Tibial artery (tissue), 4 donors: ENCODE measurements at regions not wholly inside any gene's neighbourhood (a gene's known extent, or its start where the extent isn't known, plus 50 kb on each side); places are given as distances from the start of the nearest gene placed in this dataset.
"Not testable (repeated sequence)": the region's sequence is repeated elsewhere in the genome, so short reads cannot be mapped to it uniquely, and the experiment has no call there.

ENCODE experiments used
- DNase-seq, 2 donors: peaks; one replicate each; pipeline ENCODE4 v3.0.0-alpha.2; 2019
- H3K27ac ChIP-seq, 2 donors: fragments of 200-600 bp; sonication (generic) in 1 of 2; 1 replicate in 1 of 2; 2 replicates in 1 of 2; pipeline ENCODE4 v1.5.1; 2018 to 2019; ENCODE audit warnings: mild to moderate bottlenecking in 1 of 2
- H3K27me3 ChIP-seq, 2 donors: fragments of 200-600 bp; sonication (generic) in 1 of 2; one replicate each; pipeline versions ENCODE4 v1.5.1 to v1.6.0; 2016 to 2019
- H3K36me3 ChIP-seq, 3 donors: fragments of 200-600 bp; sonication (generic) in 2 of 3; one replicate each; pipeline ENCODE4 v1.5.1; 2016 to 2019; ENCODE audit warnings: mild to moderate bottlenecking in 2 of 3
- H3K4me1 ChIP-seq, 4 donors: fragments of 200-600 bp; sonication (generic) in 2 of 4; 1 replicate in 3 of 4; 2 replicates in 1 of 4; pipeline ENCODE4 v1.5.1; 2016 to 2019
- H3K4me3 ChIP-seq, 2 donors: fragments of 200-600 bp; sonication (generic) in 1 of 2; 1 replicate in 1 of 2; 2 replicates in 1 of 2; pipeline ENCODE4 v1.5.1; 2018 to 2019; ENCODE audit warnings: mild to moderate bottlenecking in 2 of 2
- H3K9me3 ChIP-seq, 3 donors: fragments of 200-600 bp; sonication (generic) in 1 of 3; one replicate each; pipeline ENCODE4 v1.5.1; 2016 to 2019
- CTCF ChIP-seq, 2 experiments: fragments of 200-600 bp in 1 of 2; fragments of 450-650 bp in 1 of 2; IDR thresholded peaks; one replicate each; pipeline ENCODE4 v1.5.1; 2017 to 2019; ENCODE audit warnings: antibody characterized with exemption in 2 of 2, mild to moderate bottlenecking in 1 of 2, moderate library complexity in 1 of 2
- intact Hi-C: fragments of 100-400 bp; cut with DNase I; formaldehyde crosslinking; loops from one replicate; pipeline ENCODE4 v1.15.0; 2023; ENCODE audit warnings: low total_unique reads

GRCh38 chr17:69692171-69692570 is 277.7 kb downstream of the MAP2K6 start:
- intact Hi-C loops, result no loop called here
- peaks cover 0 to 9% (median 0%) of the 10 kb centered on the region in 3 donors for H3K9me3 ChIP-seq
- no peaks in the 10 kb centered on the region for H3K27me3 ChIP-seq
- no peaks in the 10 kb centered on the region for H3K36me3 ChIP-seq
- DNase-seq, result no peak
- H3K4me3 ChIP-seq, result no peak overlapping the region
- no peak overlapping the region for H3K27ac ChIP-seq
- no peak for TF ChIP-seq CTCF (IDR thresholded peaks at IDR 0.05)
- peaks cover 0 to 9% (median 0%) of the 10 kb centered on the region in 4 donors for H3K4me1 ChIP-seq

GRCh38 chr17:69695646-69696045 is 281.1 kb downstream of the MAP2K6 start:
- Histone ChIP-seq H3K27ac (no peak overlapping the region), H3K36me3 (no peaks in the 10 kb centered on the region), H3K9me3 (peaks cover 0 to 15% (median 0%) of the 10 kb centered on the region in 3 donors), H3K4me1 (peaks cover 0 to 10% (median 0%) of the 10 kb centered on the region in 4 donors), H3K4me3 (no peak overlapping the region), H3K27me3 (no peaks in the 10 kb centered on the region)
- no peak for TF ChIP-seq CTCF (IDR thresholded peaks at IDR 0.05)
- intact Hi-C loops, result no loop called here
- DNase-seq, result no peak

GRCh38 chr17:69696650-69697049 is 282.2 kb downstream of the MAP2K6 start:
- no peaks in the 10 kb centered on the region for H3K36me3 ChIP-seq
- DNase-seq, result no peak
- H3K9me3 ChIP-seq, result peaks cover 0 to 15% (median 0%) of the 10 kb centered on the region in 3 donors
- no peak overlapping the region for H3K4me3 ChIP-seq
- no peaks in the 10 kb centered on the region for H3K27me3 ChIP-seq
- intact Hi-C loops, result no loop called here
- no peak overlapping the region for H3K27ac ChIP-seq
- no peak for TF ChIP-seq CTCF (IDR thresholded peaks at IDR 0.05)
- peaks cover 0 to 10% (median 0%) of the 10 kb centered on the region in 4 donors for H3K4me1 ChIP-seq

- H3K27me3 ChIP-seq, H3K4me3 ChIP-seq, H3K27ac ChIP-seq, DNase-seq, H3K4me1 ChIP-seq, H3K36me3 ChIP-seq, intact Hi-C loops: not testable (repeated sequence)
- H3K9me3 ChIP-seq, result peaks cover 0 to 15% (median 0%) of the 10 kb centered on the region in 3 donors
Measured at GRCh38 chr17:69698352-69698751, 283.9 kb downstream of the MAP2K6 start.

GRCh38 chr17:69702078-69702477 is 287.6 kb downstream of the MAP2K6 start:
- no peak for DNase-seq
- Histone ChIP-seq H3K36me3 (no peaks in the 10 kb centered on the region), H3K4me1 (peaks cover 0 to 1% (median 0%) of the 10 kb centered on the region in 4 donors), H3K9me3 (peaks cover 0 to 15% (median 0%) of the 10 kb centered on the region in 3 donors), H3K27me3 (no peaks in the 10 kb centered on the region), H3K4me3 (no peak overlapping the region), H3K27ac (no peak overlapping the region)
- TF ChIP-seq CTCF (IDR thresholded peaks at IDR 0.05), result no peak
- intact Hi-C loops, result no loop called here

- Histone ChIP-seq H3K27me3 (no peaks in the 10 kb centered on the region), H3K4me1 (no peaks in the 10 kb centered on the region), H3K9me3 (peaks cover 0 to 5% (median 0%) of the 10 kb centered on the region in 3 donors), H3K36me3 (no peaks in the 10 kb centered on the region), H3K4me3 (no peak overlapping the region), H3K27ac (no peak overlapping the region)
- TF ChIP-seq CTCF (IDR thresholded peaks at IDR 0.05), result no peak
- no peak for DNase-seq
- intact Hi-C loops, result no loop called here
Measured at GRCh38 chr17:69703751-69704150, 289.3 kb downstream of the MAP2K6 start.
